ENCODE measurements at regions not wholly inside any gene's neighbourhood (a gene's known extent, or its start where the extent isn't known, plus 50 kb on each side); places are given as distances from the start of the nearest gene placed in this dataset.
"Not testable (repeated sequence)": the region's sequence is repeated elsewhere in the genome, so short reads cannot be mapped to it uniquely, and the experiment has no call there.

DNA sequence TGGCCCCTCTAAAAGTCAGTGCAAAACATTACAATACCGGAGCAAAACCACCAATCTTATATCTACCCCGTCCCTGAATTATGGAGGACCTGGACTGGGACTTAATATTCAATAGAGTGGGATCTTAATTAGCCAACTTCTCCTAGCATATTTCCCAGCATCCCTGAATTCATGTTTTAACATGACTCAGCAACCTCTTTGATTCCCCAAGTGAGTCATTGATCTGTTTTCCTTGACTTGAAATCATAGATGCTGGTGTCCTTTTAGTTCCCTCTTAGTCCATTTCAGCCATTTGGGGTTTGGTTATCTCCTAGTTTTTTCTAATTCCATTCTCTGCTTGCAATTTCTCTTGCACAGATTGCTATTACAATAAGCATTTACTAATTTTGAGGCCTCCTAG, 677.7 kb upstream of the CELF4 start:
- DNase-seq = no peak

- DNase-seq = peak; percentile 64
Observed at GRCh38 chr18:38241736-38242135, 676.1 kb upstream of the CELF4 start.

DNA sequence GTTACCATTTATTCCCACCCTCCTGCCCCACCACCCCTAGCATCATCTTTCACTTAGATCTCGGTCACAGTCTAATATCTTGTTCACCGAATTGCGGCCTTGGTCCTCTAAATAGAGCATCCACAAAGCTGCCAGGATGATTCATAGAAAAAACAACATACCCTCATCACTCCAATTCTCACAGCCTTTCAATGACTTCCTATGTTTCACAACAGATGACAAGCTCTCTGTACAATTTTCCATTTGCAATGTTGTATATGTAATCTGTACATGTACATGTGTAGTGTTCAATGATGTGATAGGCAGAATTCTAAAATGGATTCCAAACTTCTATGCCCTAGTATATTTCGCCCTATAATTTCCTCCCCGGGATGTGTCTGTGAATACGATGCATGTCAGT, 675.6 kb upstream of the CELF4 start:
- peak; percentile 4 for DNase-seq

GRCh38 chr18:38239606-38240005, 674.0 kb upstream of the CELF4 start:
- DNase-seq = no peak

- DNase-seq = no peak
Observed at GRCh38 chr18:38237796-38238195, 672.2 kb upstream of the CELF4 start.

DNA sequence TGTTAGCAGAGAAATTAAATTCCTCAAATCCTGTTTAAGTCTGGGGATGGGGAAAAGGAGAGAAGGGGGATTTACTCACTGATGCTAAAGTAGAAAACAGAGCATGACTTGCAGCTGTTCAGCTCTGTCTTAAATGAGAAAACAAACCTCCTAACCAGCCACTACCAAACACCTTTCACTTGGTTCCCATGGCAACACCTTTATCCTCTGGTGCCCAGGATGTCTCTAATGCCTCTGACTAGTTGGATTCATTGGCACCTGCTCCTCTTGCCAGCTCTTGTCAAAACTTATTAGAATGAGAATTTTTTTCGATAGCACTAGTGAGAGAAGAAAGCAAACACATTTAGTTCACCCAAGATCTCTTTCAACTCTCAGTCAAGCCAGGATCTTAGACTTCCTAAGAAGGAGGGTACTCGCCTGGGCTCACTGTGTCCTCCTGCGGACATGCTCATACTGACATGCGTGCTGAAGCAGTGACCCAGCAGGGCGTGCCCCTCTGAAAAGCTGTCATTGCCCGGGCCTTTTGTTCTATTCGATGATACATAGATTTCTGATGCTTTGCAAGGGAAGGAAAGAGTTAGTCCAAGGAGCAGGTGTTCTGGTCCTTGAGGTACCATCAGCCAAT, 656.0 kb upstream of the CELF4 start:
- DNase-seq = no peak

- no peak for DNase-seq
Observed at GRCh38 chr18:38198956-38199355, 633.4 kb upstream of the CELF4 start.

- DNase-seq = no peak
Observed at GRCh38 chr18:38198526-38198925, 632.9 kb upstream of the CELF4 start.

- no peak for DNase-seq
Observed at GRCh38 chr18:38186491-38186890, 620.9 kb upstream of the CELF4 start.

DNA sequence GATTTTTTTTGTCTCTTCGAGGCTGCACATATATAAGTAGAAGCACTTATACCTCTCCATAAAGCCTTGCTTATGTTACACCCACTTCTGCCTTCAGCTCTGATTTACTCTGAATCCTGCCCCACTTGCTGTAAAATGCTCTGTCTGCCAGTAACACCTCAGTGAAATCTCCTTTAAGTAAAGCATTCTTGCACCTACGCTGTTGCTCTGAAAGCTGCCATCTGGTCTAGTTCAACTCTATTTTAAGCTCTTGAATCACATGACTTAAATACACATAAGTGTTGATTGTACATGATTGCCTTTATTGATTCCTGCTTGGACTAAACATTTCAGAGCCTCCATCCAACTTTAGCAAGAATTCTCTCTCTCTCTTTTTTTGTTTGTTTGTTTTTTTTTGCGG, 609.0 kb upstream of the CELF4 start:
- no peak for DNase-seq

GRCh38 chr18:38174173-38174572, 608.6 kb upstream of the CELF4 start:
- no peak for DNase-seq

- DNase-seq = no peak
Observed at GRCh38 chr18:38170845-38171244, 605.2 kb upstream of the CELF4 start.

- no peak for DNase-seq
Observed at GRCh38 chr18:38167623-38168022, 602.0 kb upstream of the CELF4 start.

DNA sequence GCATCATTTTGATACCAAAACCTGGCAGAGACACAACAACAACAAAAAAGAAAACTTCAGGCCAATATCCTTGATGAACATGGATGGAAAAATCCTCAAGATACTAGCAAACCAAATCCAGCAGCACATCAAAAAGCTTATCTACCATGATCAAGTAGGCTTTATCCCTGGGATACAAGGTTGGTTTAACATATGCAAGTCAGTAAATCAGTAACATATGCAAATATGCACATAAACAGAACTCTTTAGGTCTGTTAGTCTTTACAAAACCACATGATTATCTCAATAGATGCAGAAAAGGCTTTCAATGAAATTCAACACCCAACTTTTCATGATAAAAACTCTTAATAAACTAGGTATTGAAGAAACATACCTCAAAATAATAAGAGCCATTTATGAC, 587.5 kb upstream of the CELF4 start:
- DNase-seq = not testable (repeated sequence)

DNA sequence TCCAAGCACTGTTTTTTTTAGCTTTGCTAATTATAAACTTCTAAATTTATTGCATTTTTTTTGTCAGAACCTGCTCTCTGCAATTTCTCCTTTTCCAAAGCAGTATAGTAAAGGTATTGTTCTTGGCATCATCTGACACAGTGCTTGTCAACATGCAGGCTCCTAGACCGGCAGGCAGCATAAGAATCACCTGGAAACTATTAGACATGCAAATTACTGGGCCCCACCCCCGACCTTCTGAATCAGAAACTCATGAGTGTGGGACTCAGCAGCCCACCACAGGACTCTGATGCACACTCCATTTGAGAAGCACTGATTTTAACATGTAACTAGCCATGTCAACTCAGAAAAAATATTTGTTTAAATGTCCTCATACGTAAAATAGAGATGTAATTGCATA, 551.1 kb upstream of the CELF4 start:
- DNase-seq = no peak

DNA sequence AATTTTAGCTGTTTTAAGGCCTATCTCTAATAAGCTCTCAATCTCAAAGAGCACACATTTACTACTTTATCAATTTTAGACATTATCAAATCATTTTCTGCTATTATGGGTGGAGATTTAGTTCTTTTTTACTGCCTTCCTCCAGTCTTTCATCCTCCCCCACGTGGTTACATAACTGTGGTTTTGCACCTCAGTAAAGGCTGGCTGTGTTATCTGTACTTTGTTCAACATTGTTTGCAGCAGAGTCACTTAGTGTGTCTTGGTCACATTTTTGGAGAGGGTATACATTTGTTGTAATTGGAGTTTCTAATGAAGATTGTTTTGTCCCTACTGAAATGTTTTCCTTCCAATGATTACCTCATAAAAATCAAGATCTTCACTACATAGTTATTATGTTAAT, 549.6 kb upstream of the CELF4 start:
- peak; percentile 53 for DNase-seq

- DNase-seq = no peak
Observed at GRCh38 chr18:38087538-38087937, 521.9 kb upstream of the CELF4 start.

- DNase-seq = no peak
Observed at GRCh38 chr18:38081516-38081915, 515.9 kb upstream of the CELF4 start.

DNA sequence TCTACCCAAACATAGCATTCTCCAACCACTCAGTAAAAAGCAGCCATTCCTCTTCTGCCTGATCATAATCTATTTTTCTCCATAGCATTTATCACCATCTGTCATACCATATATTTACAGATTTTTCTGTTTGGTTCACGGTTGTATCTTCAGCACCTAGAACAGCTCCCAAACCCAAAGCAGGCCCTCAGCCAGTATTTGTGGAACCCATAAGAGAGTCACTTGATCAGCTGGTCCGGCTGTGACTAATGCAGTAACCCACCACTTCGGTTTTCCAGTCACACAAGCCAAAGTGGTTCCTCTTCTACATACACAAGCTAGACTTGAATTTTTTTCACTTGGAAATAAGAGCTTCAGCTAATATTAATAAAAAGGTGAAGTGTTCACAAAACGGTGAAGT, 511.6 kb upstream of the CELF4 start:
- DNase-seq = no peak

- DNase-seq = no peak
Observed at GRCh38 chr18:38076346-38077070, 510.9 kb upstream of the CELF4 start.

- no peak for DNase-seq
Observed at GRCh38 chr18:38074298-38074876, 508.8 kb upstream of the CELF4 start.

GRCh38 chr18:38067821-38068220, 502.2 kb upstream of the CELF4 start:
- no peak for DNase-seq

DNA sequence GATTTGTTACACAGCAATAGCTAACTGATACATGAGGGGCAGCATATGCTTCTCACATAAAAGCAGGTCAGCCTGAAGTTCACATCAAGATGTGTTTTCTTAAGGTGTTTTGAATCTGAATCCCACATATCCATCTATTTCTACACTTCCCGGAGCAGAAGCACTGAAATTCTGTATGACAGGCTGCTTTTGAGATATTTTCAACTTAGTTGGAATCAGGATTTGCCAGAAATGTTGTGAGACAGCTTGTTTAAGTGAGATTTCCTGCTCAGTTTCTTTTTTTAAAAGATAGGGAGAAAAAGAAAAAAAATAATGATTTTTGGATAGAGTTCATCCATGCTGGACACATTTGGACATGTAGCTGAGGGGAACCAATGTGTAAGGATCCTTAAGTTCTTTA, 501.5 kb upstream of the CELF4 start:
- DNase-seq = no peak

DNA sequence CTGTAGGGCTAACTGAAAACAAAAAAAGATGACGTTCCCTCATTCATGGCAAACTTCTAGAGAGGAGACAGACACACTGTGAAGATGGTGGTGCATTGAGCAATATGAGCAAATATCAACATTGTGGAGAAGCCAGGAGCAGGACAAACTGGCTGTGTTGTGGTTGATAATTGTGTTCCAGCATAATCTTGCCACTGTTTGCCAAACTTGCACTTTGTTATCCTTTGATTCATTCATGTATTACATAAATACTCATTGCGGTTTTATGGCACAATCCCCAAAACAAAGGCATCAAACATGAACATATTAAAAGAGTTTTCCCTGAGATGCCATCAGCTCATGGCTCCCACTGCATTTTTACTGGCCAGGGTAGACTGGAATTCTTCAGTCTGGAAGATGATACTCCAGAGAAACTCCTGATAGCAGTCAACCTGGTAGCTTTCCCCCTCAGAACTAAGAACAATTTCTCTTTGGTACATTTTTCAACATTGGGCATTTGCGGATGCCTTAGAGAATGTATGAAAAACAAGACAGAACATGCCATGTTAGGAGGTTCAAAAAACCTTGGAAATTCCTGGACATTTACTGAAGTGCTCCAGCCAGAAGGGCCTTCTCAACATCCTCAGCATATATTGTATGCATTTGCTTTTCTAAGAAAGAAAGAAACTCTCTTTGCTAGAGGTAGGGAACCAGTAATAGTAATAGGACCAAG, 487.4 kb upstream of the CELF4 start:
- no peak for DNase-seq
